Right lobe of liver (tissue), 6 donors: ENCODE measurements at regions not wholly inside any gene's neighbourhood (a gene's known extent, or its start where the extent isn't known, plus 50 kb on each side); places are given as distances from the start of the nearest gene placed in this dataset.

Experiments
- ATAC-seq, 4 donors: fragments of 200-7000 bp; cut with Tn5 transposase; one replicate each; pipeline ENCODE4 v1.9.1; 2020; ENCODE audit warnings: mild to moderate bottlenecking in 4 of 4, moderate library complexity in 4 of 4
- DNase-seq, 3 donors: peaks; one replicate each; pipeline ENCODE4 v3.0.0-alpha.2; 2020
- H3K27ac ChIP-seq, 3 donors: fragments of 200-600 bp; one replicate each; pipeline ENCODE4 v1.8.0; 2022
- H3K27me3 ChIP-seq, 2 donors: fragments of 200-600 bp; one replicate each; pipeline ENCODE4 v1.8.0; 2022
- H3K36me3 ChIP-seq, 4 donors: fragments of 200-600 bp; sonication (generic) in 1 of 4; one replicate each; pipeline versions ENCODE4 v1.5.1 to v1.8.0; 2017 to 2022; ENCODE audit warnings: control low read depth in 1 of 4
- H3K4me1 ChIP-seq, 4 donors: fragments of 200-600 bp; sonication (generic) in 1 of 4; one replicate each; pipeline versions ENCODE4 v1.5.1 to v1.8.0; 2017 to 2022; ENCODE audit warnings: control low read depth in 1 of 4
- H3K4me3 ChIP-seq, 3 donors: fragments of 200-600 bp; one replicate each; pipeline ENCODE4 v1.8.0; 2022
- H3K9me3 ChIP-seq, 4 donors: fragments of 200-600 bp; sonication (generic) in 1 of 4; one replicate each; pipeline versions ENCODE4 v1.5.1 to v1.8.0; 2017 to 2022; ENCODE audit warnings: control low read depth in 1 of 4
- CTCF ChIP-seq, 4 donors: fragments of 200-600 bp in 3 of 4; fragments of 450-650 bp in 1 of 4; IDR thresholded peaks; one replicate each; pipeline versions ENCODE4 v1.5.1 to v1.8.0; 2016 to 2022; ENCODE audit warnings: antibody characterized with exemption in 4 of 4, mild to moderate bottlenecking in 2 of 4
- POLR2A ChIP-seq: fragments of 450-650 bp; IDR thresholded peaks from one replicate; pipeline ENCODE4 v1.6.1; 2017; ENCODE audit warnings: antibody characterized with exemption, mild to moderate bottlenecking
- WGBS: methylation state at CpG from one replicate; pipeline ENCODE4 v1.1.6; 2018; ENCODE audit warnings: low coverage, low lambda C conversion rate; ENCODE audit not compliant: insufficient coverage; ENCODE audit errors: missing lambda C conversion rate; 5-methylcytosine and 5-hydroxymethylcytosine counted together
- intact Hi-C, 2 donors: fragments of 100-400 bp; cut with DNase I; formaldehyde crosslinking; loops; one replicate each; pipeline versions ENCODE4 v1.11.2 to v1.14.1; 2022
- donor health status: DM: no; HTN: yes; CAD: no.
- donor health status: DM: no; HTN: no; CAD: no.
- donor health status: DM: no; HTN: no; CAD: no.
- donor health status: DM: no; HTN: yes; CAD: no.
- donor health status: DM: no; HTN: yes; CAD: no.

- TF ChIP-seq CTCF (IDR thresholded peaks at IDR 0.05) (no peak), POLR2A (no peak)
These were observed 500.4 kb downstream of the PTPRU start for GRCh38 chr1:29736582-29737188.

GRCh38 chr1:29732453-29732852 lies 496.1 kb downstream of the PTPRU start:
- H3K36me3 ChIP-seq, result no peaks in the 10 kb centered on the region
- no peaks in the 10 kb centered on the region for H3K27me3 ChIP-seq
- WGBS, result 31% methylated on average over 3 of the region's 3 CpGs
- no peak overlapping the region for H3K4me3 ChIP-seq
- H3K4me1 ChIP-seq, result no peaks in the 10 kb centered on the region
- intact Hi-C loops, result no loop called here
- no peak for ATAC-seq
- no peaks in the 10 kb centered on the region for H3K9me3 ChIP-seq
- no peak for DNase-seq
- H3K27ac ChIP-seq, result no peak overlapping the region
- TF ChIP-seq POLR2A (no peak), CTCF (IDR thresholded peaks at IDR 0.05) (no peak)

More at GRCh38 chr1:29736582-29737188, 500.4 kb downstream of the PTPRU start:
- 55% methylated on average over 5 of the region's 5 CpGs for WGBS
- intact Hi-C loops, result no loop called here
- no peak for DNase-seq
- no peak for ATAC-seq
- no peaks in the 10 kb centered on the region for H3K4me1 ChIP-seq
- no peak overlapping the region for H3K4me3 ChIP-seq
- H3K36me3 ChIP-seq, result no peaks in the 10 kb centered on the region
- no peaks in the 10 kb centered on the region for H3K9me3 ChIP-seq
- no peaks in the 10 kb centered on the region for H3K27me3 ChIP-seq
- H3K27ac ChIP-seq, result no peak overlapping the region

- Histone ChIP-seq H3K36me3 (no peaks in the 10 kb centered on the region), H3K4me3 (no peak overlapping the region), H3K4me1 (no peaks in the 10 kb centered on the region), H3K9me3 (no peaks in the 10 kb centered on the region), H3K27me3 (no peaks in the 10 kb centered on the region), H3K27ac (no peak overlapping the region)
- 41% methylated on average over 3 of the region's 5 CpGs for WGBS
- DNase-seq, result no peak
- no peak for ATAC-seq
- intact Hi-C loops, result no loop called here
- no peak for TF ChIP-seq CTCF (IDR thresholded peaks at IDR 0.05)
These were observed 494.3 kb downstream of the PTPRU start for GRCh38 chr1:29730623-29731022.

- H3K27me3 ChIP-seq, result no peaks in the 10 kb centered on the region
- H3K27ac ChIP-seq, result no peak overlapping the region
- ATAC-seq (no peak), DNase-seq (no peak)
- no peak for TF ChIP-seq CTCF (IDR thresholded peaks at IDR 0.05)
- no peak for TF ChIP-seq POLR2A
- no peaks in the 10 kb centered on the region for H3K36me3 ChIP-seq
- no peaks in the 10 kb centered on the region for H3K9me3 ChIP-seq
- intact Hi-C loops, result no loop called here
- no peaks in the 10 kb centered on the region for H3K4me1 ChIP-seq
- H3K4me3 ChIP-seq, result no peak overlapping the region
- WGBS, result 56% methylated on average over 4 of the region's 6 CpGs
These were observed 493.0 kb downstream of the PTPRU start for GRCh38 chr1:29729281-29729680.

GRCh38 chr1:29728703-29729102 lies 492.4 kb downstream of the PTPRU start:
- intact Hi-C loops, result no loop called here
- Histone ChIP-seq H3K4me1 (no peaks in the 10 kb centered on the region), H3K27ac (no peak overlapping the region), H3K27me3 (no peaks in the 10 kb centered on the region), H3K36me3 (no peaks in the 10 kb centered on the region), H3K4me3 (no peak overlapping the region), H3K9me3 (no peaks in the 10 kb centered on the region)
- 29% methylated on average over 1 of the region's 5 CpGs for WGBS
- DNase-seq (no peak), ATAC-seq (no peak)
- no peak for TF ChIP-seq CTCF (IDR thresholded peaks at IDR 0.05)
- TF ChIP-seq POLR2A, result no peak
